H9 (cell line): ENCODE measurements at regions not wholly inside any gene's neighbourhood (a gene's known extent, or its start where the extent isn't known, plus 50 kb on each side); places are given as distances from the start of the nearest gene placed in this dataset.

Experiments
- DNase-seq: peaks from one replicate; pipeline ENCODE4 v3.0.0-alpha.2; 2017
- H2AFZ ChIP-seq: one replicate; pipeline ENCODE4 v1.6.1; 2013; ENCODE audit warnings: mild to moderate bottlenecking, low read length, control low read depth, moderate library complexity
- H2AK5ac ChIP-seq: 2 replicates; pipeline ENCODE4 v1.6.1; 2013; ENCODE audit warnings: low read length, control low read depth, mixed read lengths; ENCODE audit not compliant: insufficient read length
- H2BK120ac ChIP-seq: one replicate; pipeline ENCODE4 v1.6.1; 2013; ENCODE audit warnings: low read depth, mild to moderate bottlenecking, low read length, control low read depth, inconsistent platforms; ENCODE audit not compliant: poor library complexity, severe bottlenecking
- H2BK12ac ChIP-seq: 2 replicates; pipeline ENCODE4 v1.6.1; 2013; ENCODE audit warnings: low read length, control low read depth, mixed read lengths, low read depth; ENCODE audit not compliant: insufficient read length
- H2BK15ac ChIP-seq: 2 replicates; pipeline ENCODE4 v1.6.1; 2013; ENCODE audit warnings: low read depth, low read length, control low read depth
- H2BK20ac ChIP-seq: one replicate; pipeline ENCODE4 v1.6.1; 2013; ENCODE audit warnings: low read depth, mild to moderate bottlenecking, low read length, control low read depth, inconsistent platforms; ENCODE audit not compliant: poor library complexity, severe bottlenecking
- H2BK5ac ChIP-seq: 2 replicates; pipeline ENCODE4 v1.6.1; 2013; ENCODE audit warnings: low read length, control low read depth, mixed read lengths; ENCODE audit not compliant: insufficient read length
- H3K14ac ChIP-seq: 2 replicates; pipeline ENCODE4 v1.6.1; 2013; ENCODE audit warnings: low read length, control low read depth; ENCODE audit not compliant: insufficient read depth
- H3K18ac ChIP-seq: 2 replicates; pipeline ENCODE4 v1.6.1; 2013; ENCODE audit warnings: low read depth, mild to moderate bottlenecking, mixed read lengths, low read length, control low read depth; ENCODE audit not compliant: insufficient read length
- H3K23ac ChIP-seq: 2 replicates; pipeline ENCODE4 v1.6.1; 2013; ENCODE audit warnings: low read length, control low read depth, mixed read lengths, low read depth; ENCODE audit not compliant: insufficient read length
- H3K23me2 ChIP-seq: 2 replicates; pipeline ENCODE4 v1.6.1; 2013; ENCODE audit warnings: low read depth, mild to moderate bottlenecking, mixed read lengths, low read length, control low read depth; ENCODE audit not compliant: insufficient read length, poor library complexity, severe bottlenecking
- H3K27ac ChIP-seq: 2 replicates; pipeline ENCODE4 v1.5.1; 2013; ENCODE audit warnings: low read length, control low read depth, mixed read lengths, low read depth; ENCODE audit not compliant: insufficient read length
- H3K27me3 ChIP-seq: 2 replicates; pipeline ENCODE4 v1.6.1; 2013; ENCODE audit warnings: low read length, control low read depth, inconsistent platforms; ENCODE audit not compliant: insufficient read depth
- H3K4ac ChIP-seq: 2 replicates; pipeline ENCODE4 v1.6.1; 2013; ENCODE audit warnings: low read depth, mild to moderate bottlenecking, control low read depth, inconsistent platforms, low read length, moderate library complexity
- H3K4me1 ChIP-seq: 2 replicates; pipeline ENCODE4 v1.6.1; 2013; ENCODE audit warnings: low read length, control low read depth, inconsistent platforms; ENCODE audit not compliant: insufficient read depth
- H3K4me2 ChIP-seq: 2 replicates; pipeline ENCODE4 v1.6.1; 2013; ENCODE audit warnings: low read length, control low read depth, mixed read lengths; ENCODE audit not compliant: insufficient read length, insufficient read depth
- H3K56ac ChIP-seq: 2 replicates; pipeline ENCODE4 v1.6.1; 2013; ENCODE audit warnings: low read depth, mild to moderate bottlenecking, mixed read lengths, low read length, control low read depth; ENCODE audit not compliant: insufficient read length
- H3K79me1 ChIP-seq: 2 replicates; pipeline ENCODE4 v1.6.1; 2013; ENCODE audit warnings: low read depth, mild to moderate bottlenecking, moderate library complexity, low read length, control low read depth, inconsistent platforms; ENCODE audit not compliant: insufficient read depth, poor library complexity, severe bottlenecking
- H3K79me2 ChIP-seq: 2 replicates; pipeline ENCODE4 v1.6.1; 2013; ENCODE audit warnings: low read length, control low read depth, inconsistent platforms; ENCODE audit not compliant: insufficient read depth
- H3K9ac ChIP-seq: 2 replicates; pipeline ENCODE4 v1.6.1; 2013; ENCODE audit warnings: low read length, control low read depth, mixed read lengths; ENCODE audit not compliant: insufficient read length; ENCODE audit errors: extremely low read depth
- H3K9me3 ChIP-seq: one replicate; pipeline ENCODE4 v1.6.1; 2013; ENCODE audit warnings: low read depth, low read length, inconsistent platforms; ENCODE audit not compliant: control insufficient read depth
- H3T11ph ChIP-seq: one replicate; pipeline ENCODE4 v1.6.1; 2013; ENCODE audit warnings: mild to moderate bottlenecking, low read length, control low read depth, inconsistent platforms
- H4K20me1 ChIP-seq: one replicate; pipeline ENCODE4 v1.6.1; 2013; ENCODE audit not compliant: control insufficient read depth, insufficient read length, insufficient read depth
- H4K5ac ChIP-seq: 2 replicates; pipeline ENCODE4 v1.6.1; 2013; ENCODE audit warnings: low read depth, mild to moderate bottlenecking, mixed read lengths, low read length, control low read depth; ENCODE audit not compliant: insufficient read length
- H4K8ac ChIP-seq: replicated peaks from 2 replicates; pipeline ENCODE4 v1.6.1; 2013; ENCODE audit warnings: low read length, control low read depth, mixed read lengths, low read depth; ENCODE audit not compliant: insufficient read length
- H4K91ac ChIP-seq: 2 replicates; pipeline ENCODE4 v1.6.1; 2013; ENCODE audit warnings: low read depth, mild to moderate bottlenecking, moderate library complexity, mixed read lengths, low read length, control low read depth; ENCODE audit not compliant: insufficient read length
- H3K27ac Mint-ChIP-seq, 3 experiments: 2 replicates in 2 of 3; 3 replicates in 1 of 3; pipeline ENCODE4 v1.8.0; 2020 to 2021; ENCODE audit warnings: mixed read lengths in 3 of 3, mild to moderate bottlenecking in 1 of 3, moderate library complexity in 1 of 3
- H3K27me3 Mint-ChIP-seq: 2 replicates; pipeline ENCODE4 v1.8.0; 2021; ENCODE audit warnings: low read depth, mild to moderate bottlenecking, moderate library complexity, mixed read lengths
- H3K36me3 Mint-ChIP-seq, 3 experiments: 2 replicates in 2 of 3; 3 replicates in 1 of 3; pipeline ENCODE4 v1.8.0; 2020 to 2021; ENCODE audit warnings: low read depth in 3 of 3, mixed read lengths in 3 of 3; ENCODE audit not compliant: insufficient read depth in 1 of 3
- H3K4me1 Mint-ChIP-seq, 2 experiments: 2 replicates each; pipeline ENCODE4 v1.8.0; 2020; ENCODE audit warnings: mixed read lengths in 2 of 2
- H3K4me3 Mint-ChIP-seq, 2 experiments: 2 replicates in 1 of 2; 3 replicates in 1 of 2; pipeline ENCODE4 v1.8.0; 2020 to 2021; ENCODE audit warnings: mild to moderate bottlenecking in 2 of 2, mixed read lengths in 2 of 2, moderate library complexity in 1 of 2
- H3K9me3 Mint-ChIP-seq, 2 experiments: 2 replicates in 1 of 2; 3 replicates in 1 of 2; pipeline ENCODE4 v1.8.0; 2020; ENCODE audit warnings: mild to moderate bottlenecking in 2 of 2, mixed read lengths in 2 of 2, moderate library complexity in 1 of 2
- WGBS: extraction: QIAGEN DNeasy Blood & Tissue Kit; methylation state at CpG from one replicate; pipeline ENCODE4 v1.1.7; 2013; ENCODE audit warnings: missing lambda C conversion rate, low lambda C conversion rate, mixed read lengths; ENCODE audit not compliant: insufficient read length; ENCODE audit errors: extremely low coverage; 5-methylcytosine and 5-hydroxymethylcytosine counted together
- TF ChIP-seq, protein P1 (sequence below): fragments of 200-600 bp; sonication (generic); conservative IDR thresholded peaks from 3 replicates; pipeline ENCODE4 v1.8.0; 2021; ENCODE audit warnings: antibody characterized with exemption, mild to moderate bottlenecking

DNA sequence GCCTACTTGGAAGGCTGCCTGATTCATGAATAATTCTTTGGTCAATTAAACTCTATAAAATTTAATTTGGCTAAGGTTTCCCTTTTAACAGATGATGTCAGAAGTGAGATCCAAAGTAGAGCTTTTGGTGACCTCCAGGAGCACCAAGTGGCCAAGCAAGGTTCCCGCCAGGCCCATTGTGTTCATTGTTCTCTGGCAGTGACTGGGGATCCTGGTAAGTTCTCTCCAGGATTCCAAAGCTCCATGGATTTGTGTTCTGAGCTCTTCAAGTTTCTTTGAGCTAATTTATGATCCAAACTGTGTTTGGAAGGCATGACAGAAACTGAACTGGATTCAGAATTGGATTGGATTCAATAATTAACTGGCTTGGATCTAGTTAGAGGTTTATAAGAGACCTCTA is 72.0 kb upstream of the ALDH1L1 start:
- H3K23ac ChIP-seq, result no peak overlapping the region
- H2BK20ac ChIP-seq, result no peak overlapping the region
- no peak overlapping the region for H3K4ac ChIP-seq
- H3K4me2 ChIP-seq, result no peak overlapping the region
- H3K9me3 Mint-ChIP-seq, result peaks cover 8 to 12% of the 10 kb centered on the region in 2 experiments
- H3K4me1 Mint-ChIP-seq, result peaks cover 12 to 16% of the 10 kb centered on the region in 2 experiments
- no peaks in the 10 kb centered on the region for H4K20me1 ChIP-seq
- WGBS, result no CpG with 5 or more reads among the region's 1 CpG
- H3K27me3 ChIP-seq, result no peaks in the 10 kb centered on the region
- no peak overlapping the region for H3T11ph ChIP-seq
- no peak for DNase-seq
- no peaks in the 10 kb centered on the region for H3K79me2 ChIP-seq
- H3K36me3 Mint-ChIP-seq, result peaks cover 5 to 14% (median 5%) of the 10 kb centered on the region in 3 experiments; a peak in 6 of 7 replicates
- H3K79me1 ChIP-seq, result no peaks in the 10 kb centered on the region
- H3K18ac ChIP-seq, result no peak overlapping the region
- TF ChIP-seq, protein P1, sequence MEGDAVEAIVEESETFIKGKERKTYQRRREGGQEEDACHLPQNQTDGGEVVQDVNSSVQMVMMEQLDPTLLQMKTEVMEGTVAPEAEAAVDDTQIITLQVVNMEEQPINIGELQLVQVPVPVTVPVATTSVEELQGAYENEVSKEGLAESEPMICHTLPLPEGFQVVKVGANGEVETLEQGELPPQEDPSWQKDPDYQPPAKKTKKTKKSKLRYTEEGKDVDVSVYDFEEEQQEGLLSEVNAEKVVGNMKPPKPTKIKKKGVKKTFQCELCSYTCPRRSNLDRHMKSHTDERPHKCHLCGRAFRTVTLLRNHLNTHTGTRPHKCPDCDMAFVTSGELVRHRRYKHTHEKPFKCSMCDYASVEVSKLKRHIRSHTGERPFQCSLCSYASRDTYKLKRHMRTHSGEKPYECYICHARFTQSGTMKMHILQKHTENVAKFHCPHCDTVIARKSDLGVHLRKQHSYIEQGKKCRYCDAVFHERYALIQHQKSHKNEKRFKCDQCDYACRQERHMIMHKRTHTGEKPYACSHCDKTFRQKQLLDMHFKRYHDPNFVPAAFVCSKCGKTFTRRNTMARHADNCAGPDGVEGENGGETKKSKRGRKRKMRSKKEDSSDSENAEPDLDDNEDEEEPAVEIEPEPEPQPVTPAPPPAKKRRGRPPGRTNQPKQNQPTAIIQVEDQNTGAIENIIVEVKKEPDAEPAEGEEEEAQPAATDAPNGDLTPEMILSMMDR, result no peak
- H2BK12ac ChIP-seq, result no peak overlapping the region
- no peak overlapping the region for H4K5ac ChIP-seq
- H2BK15ac ChIP-seq, result no peak overlapping the region
- H2BK5ac ChIP-seq, result no peak overlapping the region
- H3K9ac ChIP-seq, result no peak overlapping the region
- no peak overlapping the region for H2AFZ ChIP-seq
- H3K14ac ChIP-seq, result no peak overlapping the region
- no peak overlapping the region for H3K27ac ChIP-seq
- H3K4me3 Mint-ChIP-seq, result no peak overlapping the region
- no peaks in the 10 kb centered on the region for H3K23me2 ChIP-seq
- H3K9me3 ChIP-seq, result no peaks in the 10 kb centered on the region
- no peak overlapping the region for H3K27ac Mint-ChIP-seq
- no peaks in the 10 kb centered on the region for H3K4me1 ChIP-seq
- no peaks in the 10 kb centered on the region; the same call in none of the 2 replicates for H3K27me3 Mint-ChIP-seq
- H4K91ac ChIP-seq, result no peak overlapping the region
- no peak overlapping the region for H2BK120ac ChIP-seq
- H2AK5ac ChIP-seq, result no peak overlapping the region
- no peak overlapping the region for H4K8ac ChIP-seq
- no peak overlapping the region for H3K56ac ChIP-seq
